Right kidney (tissue), 1 donor: ENCODE measurements at regions not wholly inside any gene's neighbourhood (a gene's known extent, or its start where the extent isn't known, plus 50 kb on each side); places are given as distances from the start of the nearest gene placed in this dataset.
"Not testable (repeated sequence)": the region's sequence is repeated elsewhere in the genome, so short reads cannot be mapped to it uniquely, and the experiment has no call there.

ENCODE experiments used
- DNase-seq: peaks from one replicate; pipeline ENCODE4 v3.0.0-alpha.2; 2016

DNA sequence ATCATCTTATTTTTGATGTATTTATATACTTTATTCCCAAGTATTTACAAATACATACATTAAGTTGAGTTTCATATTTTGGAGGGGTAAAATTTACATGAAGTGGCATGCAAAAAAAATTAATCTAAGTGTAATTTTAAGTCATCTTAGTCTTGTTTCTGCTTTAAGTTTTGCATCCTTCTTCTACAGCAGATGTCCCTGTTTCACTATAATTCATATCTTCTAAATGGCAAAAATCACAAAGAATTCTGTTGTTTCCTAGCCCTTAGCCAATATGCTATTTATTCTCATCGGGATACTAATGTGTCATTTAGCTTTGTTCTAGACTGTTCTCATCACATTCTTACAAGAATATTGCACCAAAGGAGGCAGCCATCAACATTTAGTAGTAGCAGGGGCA, 831.9 kb downstream of the GBE1 start:
- no peak for DNase-seq

- DNase-seq = no peak
These were observed 846.6 kb downstream of the GBE1 start for GRCh38 chr3:80914854-80915253.

DNA sequence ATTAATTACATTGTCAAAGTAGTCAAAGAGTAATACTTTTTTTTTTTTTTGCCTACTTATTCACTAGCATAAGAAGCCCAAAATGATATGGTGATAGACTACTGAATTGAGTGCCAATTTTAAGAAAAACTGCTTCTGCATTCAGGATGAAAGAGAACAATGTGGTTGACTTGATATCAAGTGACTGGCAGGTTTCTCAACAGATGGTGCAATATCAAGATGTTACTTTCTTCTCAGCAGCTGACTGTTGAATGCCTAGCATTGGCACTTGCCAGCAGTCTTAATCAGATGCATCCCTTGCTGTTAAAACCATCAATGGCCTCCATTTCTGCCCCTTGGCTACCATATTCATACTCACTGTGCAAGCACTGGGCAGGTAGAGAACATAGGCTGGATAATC, 863.2 kb downstream of the GBE1 start:
- no peak for DNase-seq

DNA sequence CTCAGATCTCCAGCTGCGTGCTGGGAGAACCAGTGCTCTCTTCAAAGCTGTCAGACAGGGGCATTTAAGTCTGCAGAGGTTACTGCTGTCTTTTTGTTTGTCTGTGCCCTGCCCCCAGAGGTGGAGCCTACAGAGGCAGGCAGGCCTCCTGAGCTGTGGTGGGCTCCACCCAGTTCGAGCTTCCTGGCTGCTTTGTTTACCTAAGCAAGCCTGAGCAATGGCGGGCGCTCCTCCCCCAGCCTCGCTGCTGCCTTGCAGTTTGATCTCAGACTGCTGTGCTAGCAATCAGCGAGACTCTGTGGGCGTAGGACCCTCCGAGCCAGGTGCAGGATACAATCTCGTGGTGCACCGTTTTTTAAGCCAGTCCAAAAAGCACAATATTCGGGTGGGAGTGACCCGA, 864.4 kb downstream of the GBE1 start:
- DNase-seq = not testable (repeated sequence)

DNA sequence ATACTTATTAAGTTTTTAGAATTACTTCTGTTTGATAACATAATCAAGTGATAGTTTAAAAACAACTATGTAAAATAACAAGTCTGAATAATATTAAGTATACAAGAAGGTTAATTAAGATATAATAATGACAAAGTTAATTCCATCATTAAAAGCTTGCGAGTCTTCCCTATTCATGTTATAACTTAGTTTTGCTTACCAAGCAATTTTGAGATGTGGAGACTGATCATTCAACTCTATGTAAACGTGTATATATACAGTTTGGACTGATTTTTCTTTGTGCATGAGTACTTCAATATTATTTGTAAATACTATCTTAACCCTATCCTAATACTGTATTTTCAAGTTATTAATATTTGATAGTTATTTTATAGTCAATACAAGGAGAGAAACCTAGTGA, 870.9 kb downstream of the GBE1 start:
- no peak for DNase-seq

DNA sequence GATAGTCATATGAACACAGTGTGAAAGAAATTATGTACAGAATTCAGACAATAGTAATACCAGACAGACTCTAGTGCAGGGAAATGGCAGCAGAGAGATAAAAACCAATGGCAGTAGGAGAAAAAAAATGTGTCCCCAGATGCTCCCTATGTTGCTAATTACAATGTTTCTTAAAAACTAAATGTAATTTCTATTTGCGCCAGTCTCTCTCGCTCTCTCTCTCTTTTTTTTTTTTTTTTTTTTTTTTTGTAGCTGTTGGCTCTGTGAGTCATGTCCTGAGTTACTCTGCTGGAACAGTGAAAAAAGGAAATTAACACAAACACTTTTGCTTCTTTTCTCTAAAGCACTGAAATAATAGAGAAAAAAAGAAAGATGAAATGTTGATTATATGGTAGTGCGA, 871.9 kb downstream of the GBE1 start:
- DNase-seq = no peak

DNA sequence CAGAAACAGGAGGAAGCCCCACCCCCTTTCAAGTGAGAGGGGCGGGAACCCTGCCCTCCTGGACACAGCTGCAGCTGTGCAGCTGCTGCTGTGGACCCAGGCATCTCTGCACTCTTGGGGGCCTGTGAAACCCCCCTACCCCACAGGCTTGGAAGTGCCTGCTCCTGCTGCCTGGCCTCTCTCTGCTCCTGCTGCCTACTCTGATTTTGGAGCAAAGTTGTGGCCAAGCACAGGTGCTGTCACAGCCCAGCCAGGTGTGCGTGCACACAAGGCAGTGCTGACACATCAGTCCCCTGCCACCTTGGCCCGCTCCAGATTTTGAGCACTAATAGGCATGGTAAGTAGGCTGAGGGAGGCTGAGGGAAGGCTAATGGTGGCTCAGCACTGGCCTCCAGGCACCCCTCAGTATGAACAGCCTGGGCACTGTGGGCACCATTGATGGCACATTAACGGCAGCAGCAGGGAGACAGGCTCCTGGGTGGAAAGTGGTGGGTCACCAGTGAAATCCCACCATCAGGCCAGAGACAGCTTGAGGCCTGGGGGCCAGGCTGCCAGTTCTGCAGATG, 890.9 kb downstream of the GBE1 start:
- DNase-seq = no peak

DNA sequence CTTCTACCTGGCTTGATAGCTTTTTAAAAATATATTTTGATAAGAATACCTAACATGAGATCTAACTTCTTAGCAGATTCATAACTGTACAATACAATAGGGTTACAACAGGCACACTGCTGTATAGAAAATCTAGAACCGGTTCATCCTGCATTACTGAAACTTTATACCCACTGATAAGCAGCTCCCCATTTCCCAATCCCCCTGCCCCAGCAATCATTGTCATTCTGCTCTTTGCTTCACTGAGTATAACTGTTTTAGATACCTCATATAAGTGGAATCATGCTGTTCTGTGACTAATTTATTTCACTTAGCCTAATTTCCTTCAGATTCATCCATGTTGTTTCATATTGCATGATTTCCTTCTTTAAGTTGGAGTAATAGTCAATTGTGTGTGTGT, 906.0 kb downstream of the GBE1 start:
- DNase-seq = no peak

GRCh38 chr3:80836395-80836794, 925.0 kb downstream of the GBE1 start:
- no peak for DNase-seq

DNA sequence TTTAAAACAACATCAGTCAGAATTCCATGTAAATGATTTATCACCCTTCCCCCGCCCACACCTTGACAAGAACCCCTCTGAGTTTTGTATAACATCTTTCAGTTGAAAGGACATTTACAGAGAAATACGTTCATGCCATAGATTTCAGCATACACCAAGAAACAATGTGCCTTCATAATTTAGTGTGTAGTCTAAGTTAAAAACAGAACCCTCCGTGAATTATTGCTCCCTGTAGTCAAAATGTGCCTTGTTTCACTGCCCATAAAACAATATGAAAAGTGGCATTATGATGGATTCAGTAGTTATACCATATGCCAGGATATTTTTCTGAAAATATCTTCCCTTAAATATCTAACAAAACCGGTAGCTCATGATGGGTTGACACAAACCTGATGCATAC, 953.9 kb downstream of the GBE1 start:
- no peak for DNase-seq

DNA sequence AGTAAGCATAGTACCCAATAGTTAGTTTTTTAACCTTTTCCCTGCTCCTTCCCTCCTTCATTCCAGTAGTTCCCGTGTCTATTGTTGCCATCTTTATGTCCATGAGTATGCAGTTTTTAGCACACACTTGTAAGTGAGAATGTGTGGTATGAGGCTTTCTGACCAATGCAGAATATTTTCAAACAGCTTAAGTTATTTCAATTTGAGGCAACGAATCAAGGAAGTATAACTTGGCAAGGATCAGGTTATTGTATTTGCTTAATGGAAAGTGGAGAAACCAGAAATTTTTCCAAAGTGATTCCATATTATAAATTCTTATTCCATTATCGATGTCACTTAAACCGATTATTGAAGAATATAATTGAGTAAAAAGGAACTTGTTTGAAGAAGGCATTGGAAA, 954.8 kb downstream of the GBE1 start:
- no peak for DNase-seq

DNA sequence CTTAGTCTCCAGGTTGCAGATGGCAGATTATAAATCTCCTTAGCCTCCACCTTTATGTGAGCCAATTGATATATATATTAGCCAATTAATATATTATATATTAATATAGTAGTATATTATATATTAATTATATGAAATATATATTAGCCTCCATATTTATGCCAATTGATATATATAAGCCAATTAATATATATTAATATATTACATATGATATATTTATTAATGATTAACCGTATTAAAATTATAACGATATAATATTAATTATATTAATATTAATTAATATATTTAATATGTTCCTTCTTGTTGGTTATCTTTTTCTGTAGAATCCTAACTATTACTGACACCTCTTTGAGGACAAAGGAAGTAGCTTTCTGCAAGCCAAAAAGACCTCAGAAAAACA, 972.5 kb downstream of the GBE1 start:
- no peak for DNase-seq

DNA sequence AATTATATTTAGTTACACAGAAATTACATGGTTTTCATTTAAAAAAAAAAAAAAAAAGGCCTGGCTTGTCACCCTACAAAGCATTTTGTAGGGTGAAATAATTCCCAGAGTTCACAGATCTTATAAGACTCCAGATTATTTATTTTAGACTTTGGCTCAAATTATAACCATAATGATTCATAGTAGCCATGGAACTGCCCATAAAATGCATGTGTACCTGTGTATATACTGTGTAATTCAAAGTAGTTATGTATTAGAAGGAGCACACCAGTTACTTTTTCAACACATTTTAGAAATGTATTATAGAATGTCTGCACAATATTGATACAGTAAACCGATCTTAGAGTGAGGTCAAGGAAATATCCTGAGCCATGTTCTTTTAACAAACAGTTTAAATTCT, 975.6 kb downstream of the GBE1 start:
- DNase-seq = no peak

DNA sequence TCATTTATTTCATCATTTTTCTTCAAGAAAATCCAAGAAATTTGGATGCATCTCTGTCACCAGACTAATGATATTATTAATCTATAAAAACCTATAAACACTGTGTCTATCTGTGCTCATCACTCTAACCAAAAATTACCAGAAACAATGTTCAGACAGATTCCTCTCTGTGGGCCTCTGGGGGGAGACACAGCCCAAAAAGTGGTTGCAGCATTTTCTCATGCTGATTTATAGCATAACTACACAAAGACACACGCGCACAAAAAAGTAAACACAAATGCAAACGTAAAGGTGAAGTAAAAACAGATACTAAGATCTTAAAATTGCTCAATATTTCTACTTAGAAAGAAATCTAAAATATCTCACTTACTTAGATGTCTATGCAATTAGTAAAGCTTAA, 976.0 kb downstream of the GBE1 start:
- DNase-seq = no peak

GRCh38 chr3:80771085-80771484, 990.4 kb downstream of the GBE1 start:
- DNase-seq = no peak

DNA sequence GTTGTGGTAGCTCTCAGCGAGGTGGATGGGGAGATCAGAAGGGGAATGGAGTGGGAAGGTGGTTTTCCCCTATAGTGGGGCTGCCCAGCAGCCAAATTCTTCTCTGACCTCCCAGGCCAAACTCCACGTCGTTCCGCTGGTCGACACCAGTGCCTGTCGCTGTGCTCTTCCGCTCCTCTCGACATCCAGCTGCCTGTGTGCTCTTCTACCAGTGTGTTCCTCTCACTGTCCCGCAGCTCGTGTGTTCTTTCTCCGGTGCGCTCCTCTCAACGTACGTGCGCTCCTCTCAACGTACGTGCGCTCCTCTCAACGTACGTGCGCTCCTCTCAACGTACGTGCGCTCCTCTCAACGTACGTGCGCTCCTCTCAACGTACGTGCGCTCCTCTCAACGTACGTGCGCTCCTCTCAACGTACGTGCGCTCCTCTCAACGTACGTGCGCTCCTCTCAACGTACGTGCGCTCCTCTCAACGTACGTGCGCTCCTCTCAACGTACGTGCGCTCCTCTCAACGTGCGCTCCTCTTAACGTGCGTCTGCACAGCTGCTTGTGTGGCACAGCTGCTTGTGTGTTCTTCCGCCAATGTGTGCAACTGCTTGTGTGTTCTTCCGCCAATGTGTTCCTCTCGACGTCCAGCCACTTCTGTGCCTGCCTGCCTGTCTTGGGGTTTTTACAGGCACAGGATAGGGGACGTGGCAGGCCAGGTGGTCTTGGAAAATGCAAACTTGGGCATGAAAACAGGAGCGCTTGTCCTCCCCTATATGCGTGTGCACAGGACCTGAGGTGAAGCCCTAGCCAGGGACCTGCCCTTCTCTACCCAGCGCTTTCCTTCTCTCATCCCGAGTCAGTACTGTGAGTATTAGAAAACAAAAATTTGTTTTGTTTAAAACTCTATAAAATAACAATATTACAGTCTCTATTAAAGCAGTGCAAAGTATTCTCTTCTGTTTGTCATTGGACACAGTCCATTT, 991.1 kb downstream of the GBE1 start:
- DNase-seq = no peak

DNA sequence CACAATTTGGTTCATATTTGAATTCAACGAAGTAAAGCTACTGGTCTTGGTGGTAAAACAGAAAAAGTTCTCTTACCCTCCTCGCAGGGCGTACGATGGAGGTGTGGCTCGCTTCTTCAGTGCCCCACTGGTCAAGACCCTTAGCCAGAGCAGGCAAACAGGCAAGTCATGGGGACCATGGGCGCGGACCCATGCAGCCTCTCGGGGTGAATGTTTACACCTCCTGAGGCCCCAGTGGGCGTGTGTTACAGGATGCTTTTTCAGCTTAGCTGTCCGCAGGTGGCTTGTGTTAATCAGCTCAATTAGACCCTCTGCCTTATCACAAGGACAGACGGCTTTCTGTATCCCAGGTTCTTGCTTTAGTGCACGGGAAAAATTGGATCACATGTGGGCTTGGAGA, 991.8 kb downstream of the GBE1 start:
- no peak for DNase-seq

DNA sequence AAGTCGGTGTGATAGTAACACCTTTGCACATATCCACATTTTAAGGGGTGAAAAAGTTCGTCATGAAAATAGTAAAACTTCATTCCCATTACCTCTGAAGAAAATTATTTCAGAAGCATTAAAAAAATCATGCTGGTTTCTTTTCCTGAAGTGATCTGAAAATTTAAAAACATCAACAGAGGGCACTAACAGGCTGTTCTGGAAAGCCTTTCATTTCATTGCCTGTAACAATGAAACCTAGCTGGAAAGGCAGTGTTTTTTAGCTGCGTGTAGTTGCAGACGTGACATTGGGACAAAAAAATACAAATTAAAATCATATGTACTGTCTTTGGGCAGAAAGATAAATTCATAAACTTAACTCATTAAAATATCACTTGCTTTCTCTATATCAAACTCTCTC, 993.8 kb downstream of the GBE1 start:
- DNase-seq = no peak

- no peak for DNase-seq
These were observed 987.2 kb upstream of the ROBO1 start for GRCh38 chr3:80754969-80755368.

- DNase-seq = no peak
These were observed 985.2 kb upstream of the ROBO1 start for GRCh38 chr3:80753021-80753420.

- DNase-seq = no peak
These were observed 982.8 kb upstream of the ROBO1 start for GRCh38 chr3:80750637-80751036.

GRCh38 chr3:80734920-80735319, 967.1 kb upstream of the ROBO1 start:
- no peak for DNase-seq

DNA sequence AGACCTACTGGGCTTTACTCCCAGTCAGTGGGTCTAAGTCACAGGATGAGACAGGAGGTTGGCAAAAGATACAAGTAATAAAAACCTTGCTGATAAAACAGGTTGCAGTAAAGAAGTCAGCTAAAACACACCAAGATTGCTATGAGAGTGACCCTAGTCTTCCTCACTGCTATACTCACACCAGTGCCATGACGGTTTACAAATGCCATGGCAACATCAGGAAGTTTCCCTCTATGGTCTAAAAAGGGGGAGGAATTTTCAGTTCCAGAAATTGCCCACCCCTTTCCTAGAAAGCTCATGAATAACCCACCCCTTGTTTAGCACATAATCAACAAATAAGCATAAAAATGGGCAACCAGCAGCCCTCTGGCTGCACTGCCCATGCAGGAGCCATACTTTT, 966.7 kb upstream of the ROBO1 start:
- no peak for DNase-seq

GRCh38 chr3:80733522-80734176, 965.9 kb upstream of the ROBO1 start:
- peak; percentile 3 for DNase-seq
